Kidney epithelial cell (primary cell): ENCODE measurements at regions not wholly inside any gene's neighbourhood (a gene's known extent, or its start where the extent isn't known, plus 50 kb on each side); places are given as distances from the start of the nearest gene placed in this dataset.

Source experiments
- DNase-seq: peaks from one replicate; pipeline ENCODE4 v3.0.0-alpha.2; 2010; ENCODE audit warnings: low read depth
- H3K27me3 ChIP-seq: 2 replicates; pipeline ENCODE4 v1.6.0; 2011; ENCODE audit warnings: low read length; ENCODE audit not compliant: control insufficient read depth, insufficient read depth
- H3K36me3 ChIP-seq: 2 replicates; pipeline ENCODE4 v1.5.1; 2011; ENCODE audit warnings: low read length; ENCODE audit not compliant: control insufficient read depth, insufficient read depth
- H3K4me3 ChIP-seq: 2 replicates; pipeline ENCODE4 v1.5.1; 2011; ENCODE audit warnings: low read depth, mild to moderate bottlenecking, control low read depth, low read length
- CTCF ChIP-seq: IDR thresholded peaks from 2 replicates; pipeline ENCODE4 v1.5.1; 2011; ENCODE audit warnings: mild to moderate bottlenecking, moderate library complexity, low read length, control low read depth, inconsistent platforms; ENCODE audit not compliant: insufficient read depth, poor library complexity, severe bottlenecking

GRCh38 chr2:15812187-15812780 lies 128.1 kb upstream of the MYCN start:
- no peak for TF ChIP-seq CTCF
- Histone ChIP-seq H3K36me3 (no peaks in the 10 kb centered on the region), H3K4me3 (no peak overlapping the region), H3K27me3 (no peaks in the 10 kb centered on the region)
- DNase-seq, result no peak

DNA sequence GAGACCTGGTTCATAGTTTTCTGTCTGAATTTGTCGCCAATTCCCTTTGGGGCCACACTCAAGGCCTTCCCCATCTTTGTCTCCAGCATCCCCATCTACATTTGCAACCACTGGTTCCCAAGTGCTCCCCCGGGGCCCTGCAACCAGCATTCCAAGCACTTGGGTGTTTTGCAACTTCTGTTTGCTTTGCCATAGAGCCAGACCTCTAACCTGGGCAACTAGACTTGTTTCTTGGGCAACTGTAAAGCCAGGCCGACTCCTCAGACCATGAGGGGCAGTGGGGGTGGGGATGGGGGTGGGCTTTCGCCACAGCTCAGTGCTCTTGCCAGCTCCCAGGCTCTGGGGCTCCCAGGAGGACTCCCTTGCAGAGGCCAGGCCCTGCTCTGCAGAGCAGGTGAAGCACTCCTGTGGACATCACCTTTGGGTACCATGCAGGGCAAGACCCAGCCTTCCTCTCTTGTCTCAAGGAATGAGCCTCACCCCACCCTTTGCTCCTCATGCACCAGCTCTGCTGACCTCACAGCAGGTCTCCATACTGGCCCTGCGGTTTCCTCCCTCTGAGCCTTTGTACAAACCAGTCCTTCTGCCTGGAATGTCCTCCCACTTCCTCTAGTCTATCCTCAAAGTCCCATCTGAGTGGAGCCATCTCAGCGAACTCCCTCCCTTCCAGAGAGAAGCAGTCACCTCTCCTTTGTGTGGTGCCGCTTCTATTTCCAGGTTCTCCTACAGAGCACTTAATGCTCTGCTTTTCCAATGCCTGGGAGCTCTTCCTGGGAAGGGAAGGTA lies 126.7 kb upstream of the MYCN start:
- Histone ChIP-seq H3K27me3 (no peaks in the 10 kb centered on the region), H3K4me3 (no peak overlapping the region)

DNA sequence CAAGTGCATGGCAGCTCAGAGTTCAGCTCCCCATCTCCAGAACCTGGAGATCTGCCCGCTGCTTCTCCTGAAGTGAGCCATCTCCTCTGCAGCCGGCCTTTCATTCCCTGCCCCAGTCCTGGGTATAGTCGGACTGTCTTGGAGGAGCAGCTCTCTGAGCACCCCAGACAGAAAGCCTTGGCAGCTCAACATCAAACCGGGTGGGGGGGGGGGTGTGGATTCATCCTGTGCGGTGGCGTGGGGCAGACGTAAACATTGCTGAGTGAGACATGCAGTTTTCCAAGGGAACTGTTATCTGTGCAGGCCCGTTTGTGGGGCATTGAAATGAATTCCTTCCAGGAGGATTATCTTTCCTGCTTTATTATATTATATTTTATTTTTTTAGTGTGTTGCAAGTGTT lies 125.9 kb upstream of the MYCN start:
- Histone ChIP-seq H3K27me3 (no peaks in the 10 kb centered on the region), H3K36me3 (no peaks in the 10 kb centered on the region), H3K4me3 (no peak overlapping the region)
- TF ChIP-seq CTCF, result no peak
- no peak for DNase-seq

More for the DNA sequence above, 126.7 kb upstream of the MYCN start:
- no peak for DNase-seq
- no peak for TF ChIP-seq CTCF
- no peaks in the 10 kb centered on the region for H3K36me3 ChIP-seq

- DNase-seq, result no peak
- Histone ChIP-seq H3K36me3 (no peaks in the 10 kb centered on the region), H3K4me3 (no peak overlapping the region), H3K27me3 (no peaks in the 10 kb centered on the region)
- no peak for TF ChIP-seq CTCF
Measured at GRCh38 chr2:15814946-15815345, 125.4 kb upstream of the MYCN start.

- no peak overlapping the region for H3K4me3 ChIP-seq
- no peak for DNase-seq
- TF ChIP-seq CTCF, result no peak
- H3K27me3 ChIP-seq, result no peaks in the 10 kb centered on the region
- no peaks in the 10 kb centered on the region for H3K36me3 ChIP-seq
Measured at GRCh38 chr2:15816226-15816625, 124.1 kb upstream of the MYCN start.
